Stimulated activated memory B cell treated with anti-CD40 and anti-IgM and Interleukin-4, amounts not matched to agents 10 μg/mL and 1 μg/mL and 100 μg/mL, for 72 hours (primary cell): ENCODE measurements at regions not wholly inside any gene's neighbourhood (a gene's known extent, or its start where the extent isn't known, plus 50 kb on each side); places are given as distances from the start of the nearest gene placed in this dataset.
A peak's percentile ranks its signal among the peaks of the same experiment; 100 is the strongest.
"Not testable (repeated sequence)": the region's sequence is repeated elsewhere in the genome, so short reads cannot be mapped to it uniquely, and the experiment has no call there.

Experiments used
- ATAC-seq: fragments of 150-1000 bp; cut with Tn5 transposase; 2 replicates; pipeline ENCODE4 v1.10.0; 2021
- H3K27ac Mint-ChIP-seq: one replicate; pipeline ENCODE4 v1.8.0; 2022; ENCODE audit warnings: mild to moderate bottlenecking, mixed read lengths
- H3K27me3 Mint-ChIP-seq: one replicate; pipeline ENCODE4 v1.8.0; 2022; ENCODE audit warnings: mixed read lengths
- H3K36me3 Mint-ChIP-seq: one replicate; pipeline ENCODE4 v1.8.0; 2022; ENCODE audit warnings: mixed read lengths
- H3K4me1 Mint-ChIP-seq: one replicate; pipeline ENCODE4 v1.8.0; 2022; ENCODE audit warnings: mixed read lengths
- H3K4me3 Mint-ChIP-seq: one replicate; pipeline ENCODE4 v1.8.0; 2022; ENCODE audit warnings: mild to moderate bottlenecking, moderate library complexity, mixed read lengths
- H3K9me3 Mint-ChIP-seq: one replicate; pipeline ENCODE4 v1.8.0; 2022; ENCODE audit warnings: mixed read lengths

DNA sequence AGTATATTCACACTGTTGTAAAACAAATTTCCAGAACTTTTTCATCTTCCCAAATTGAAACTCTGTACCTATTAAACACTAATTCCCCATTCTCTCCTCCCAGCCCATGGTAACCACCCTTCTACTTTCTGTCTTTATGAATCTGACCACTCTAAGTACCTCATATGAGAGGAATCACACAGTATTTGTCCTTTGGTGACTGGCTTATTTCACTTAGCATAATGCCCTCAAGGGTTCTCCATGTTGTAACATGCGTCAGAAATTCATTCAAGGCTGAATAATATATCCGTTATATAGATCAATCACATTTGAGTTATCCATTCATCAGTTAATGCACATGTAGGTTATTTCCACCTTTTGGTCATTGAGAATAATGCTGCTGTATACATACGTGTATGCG is 162.2 kb downstream of the GOSR1 start:
- H3K27ac Mint-ChIP-seq, H3K36me3 Mint-ChIP-seq, H3K4me1 Mint-ChIP-seq, ATAC-seq, H3K9me3 Mint-ChIP-seq, H3K27me3 Mint-ChIP-seq, H3K4me3 Mint-ChIP-seq: not testable (repeated sequence)

- H3K9me3 Mint-ChIP-seq, H3K27me3 Mint-ChIP-seq, H3K36me3 Mint-ChIP-seq, H3K4me3 Mint-ChIP-seq, H3K4me1 Mint-ChIP-seq, ATAC-seq: not testable (repeated sequence)
- peak overlapping the region; percentile 51 for H3K27ac Mint-ChIP-seq
These were observed 161.8 kb downstream of the GOSR1 start for GRCh38 chr17:30638968-30639367.

GRCh38 chr17:30631651-30632050 is 154.4 kb downstream of the GOSR1 start:
- H3K4me1 Mint-ChIP-seq, H3K4me3 Mint-ChIP-seq, H3K9me3 Mint-ChIP-seq, H3K27me3 Mint-ChIP-seq, ATAC-seq, H3K36me3 Mint-ChIP-seq, H3K27ac Mint-ChIP-seq: not testable (repeated sequence)

GRCh38 chr17:30625380-30625779 is 148.2 kb downstream of the GOSR1 start:
- not testable (repeated sequence) for H3K9me3 Mint-ChIP-seq, H3K27me3 Mint-ChIP-seq, H3K27ac Mint-ChIP-seq, ATAC-seq, H3K4me3 Mint-ChIP-seq, H3K4me1 Mint-ChIP-seq
- H3K36me3 Mint-ChIP-seq = peaks cover 11% of the 10 kb centered on the region

DNA sequence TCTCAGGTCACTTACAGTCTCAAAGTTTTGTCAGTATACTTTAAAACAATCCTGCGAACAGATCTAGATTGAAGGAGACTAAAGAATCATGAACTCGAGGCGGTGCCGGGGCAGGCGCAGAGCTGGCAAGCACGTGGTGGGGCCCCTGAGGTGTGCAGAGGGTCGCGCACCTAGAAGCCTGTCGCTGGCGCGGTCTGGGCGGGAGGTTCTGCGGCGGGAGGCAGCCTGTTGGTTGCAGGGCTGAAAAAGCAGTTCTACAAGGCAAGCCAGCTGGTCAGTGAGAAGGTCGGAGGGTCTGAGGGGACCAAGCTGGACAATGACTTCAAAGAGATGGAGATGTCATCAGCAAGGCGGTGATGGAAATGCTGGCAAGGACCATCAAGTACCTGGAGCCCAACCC is 147.0 kb downstream of the GOSR1 start:
- not testable (repeated sequence) for H3K4me3 Mint-ChIP-seq

GRCh38 chr17:30609682-30610081 is 132.5 kb downstream of the GOSR1 start:
- H3K4me1 Mint-ChIP-seq, H3K27ac Mint-ChIP-seq, H3K9me3 Mint-ChIP-seq, H3K27me3 Mint-ChIP-seq, ATAC-seq, H3K4me3 Mint-ChIP-seq, H3K36me3 Mint-ChIP-seq: not testable (repeated sequence)

More for the DNA sequence above, 147.0 kb downstream of the GOSR1 start:
- H3K36me3 Mint-ChIP-seq = peaks cover 11% of the 10 kb centered on the region
- not testable (repeated sequence) for H3K9me3 Mint-ChIP-seq, H3K27ac Mint-ChIP-seq, H3K4me1 Mint-ChIP-seq, ATAC-seq, H3K27me3 Mint-ChIP-seq

DNA sequence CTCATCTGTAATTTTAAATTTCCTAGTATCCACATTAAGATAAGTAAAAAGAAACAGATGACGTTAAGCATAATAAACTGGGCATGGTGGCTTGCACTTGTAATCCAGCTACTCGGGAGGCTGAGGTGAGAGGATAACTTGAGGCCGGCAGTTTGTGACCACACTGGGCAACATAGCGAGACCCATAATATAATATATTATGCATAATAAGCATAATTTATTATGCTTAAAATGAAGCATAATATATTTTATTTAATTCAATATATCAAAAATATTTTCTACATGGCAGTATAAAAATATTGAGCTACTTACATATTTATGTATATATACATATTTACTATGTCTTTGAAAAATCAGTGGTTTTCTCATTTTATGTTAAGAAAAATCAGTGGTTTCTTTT is 128.3 kb downstream of the GOSR1 start:
- Mint-ChIP-seq H3K9me3 (no peaks in the 10 kb centered on the region), H3K4me1 (peaks cover 21% of the 10 kb centered on the region), H3K27me3 (no peaks in the 10 kb centered on the region)

DNA sequence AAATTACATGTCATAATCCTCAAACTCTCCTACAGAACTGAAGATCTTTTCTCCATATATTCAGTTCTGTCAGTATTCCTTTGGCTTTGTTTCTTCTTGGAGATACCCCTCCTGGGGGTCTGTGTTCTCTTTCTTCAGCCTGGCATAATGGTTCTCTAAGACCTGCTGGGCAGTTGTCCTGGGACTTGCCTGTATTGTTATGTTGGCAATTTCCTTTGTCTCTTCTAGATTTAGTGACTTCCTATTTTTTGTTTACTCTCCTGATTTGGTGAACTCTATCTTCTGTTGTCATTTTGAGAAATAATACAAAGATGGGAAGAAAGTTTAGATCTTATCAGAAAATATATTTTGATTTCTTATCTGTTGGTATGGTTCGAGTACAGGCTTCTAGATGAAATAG is 127.8 kb downstream of the GOSR1 start:
- H3K4me3 Mint-ChIP-seq = no peak overlapping the region
- H3K4me1 Mint-ChIP-seq = peaks cover 21% of the 10 kb centered on the region
- no peaks in the 10 kb centered on the region for H3K27me3 Mint-ChIP-seq
- H3K9me3 Mint-ChIP-seq = no peaks in the 10 kb centered on the region
- ATAC-seq = no peak
- H3K27ac Mint-ChIP-seq = peak overlapping the region; percentile 12
- no peaks in the 10 kb centered on the region for H3K36me3 Mint-ChIP-seq

More for the DNA sequence above, 128.3 kb downstream of the GOSR1 start:
- no peak for ATAC-seq
- Mint-ChIP-seq H3K4me3 (no peak overlapping the region), H3K36me3 (no peaks in the 10 kb centered on the region), H3K27ac (no peak overlapping the region)

GRCh38 chr17:30602396-30602795 is 125.2 kb downstream of the GOSR1 start:
- peaks cover 32% of the 10 kb centered on the region for H3K4me1 Mint-ChIP-seq
- H3K27ac Mint-ChIP-seq, H3K9me3 Mint-ChIP-seq, H3K27me3 Mint-ChIP-seq, ATAC-seq, H3K36me3 Mint-ChIP-seq, H3K4me3 Mint-ChIP-seq: not testable (repeated sequence)

- not testable (repeated sequence) for H3K36me3 Mint-ChIP-seq, H3K27me3 Mint-ChIP-seq, H3K9me3 Mint-ChIP-seq, H3K27ac Mint-ChIP-seq, ATAC-seq
- peak overlapping the region; percentile 75 for H3K4me3 Mint-ChIP-seq
- peaks cover 32% of the 10 kb centered on the region for H3K4me1 Mint-ChIP-seq
These were observed 124.8 kb downstream of the GOSR1 start for GRCh38 chr17:30601984-30602383.

DNA sequence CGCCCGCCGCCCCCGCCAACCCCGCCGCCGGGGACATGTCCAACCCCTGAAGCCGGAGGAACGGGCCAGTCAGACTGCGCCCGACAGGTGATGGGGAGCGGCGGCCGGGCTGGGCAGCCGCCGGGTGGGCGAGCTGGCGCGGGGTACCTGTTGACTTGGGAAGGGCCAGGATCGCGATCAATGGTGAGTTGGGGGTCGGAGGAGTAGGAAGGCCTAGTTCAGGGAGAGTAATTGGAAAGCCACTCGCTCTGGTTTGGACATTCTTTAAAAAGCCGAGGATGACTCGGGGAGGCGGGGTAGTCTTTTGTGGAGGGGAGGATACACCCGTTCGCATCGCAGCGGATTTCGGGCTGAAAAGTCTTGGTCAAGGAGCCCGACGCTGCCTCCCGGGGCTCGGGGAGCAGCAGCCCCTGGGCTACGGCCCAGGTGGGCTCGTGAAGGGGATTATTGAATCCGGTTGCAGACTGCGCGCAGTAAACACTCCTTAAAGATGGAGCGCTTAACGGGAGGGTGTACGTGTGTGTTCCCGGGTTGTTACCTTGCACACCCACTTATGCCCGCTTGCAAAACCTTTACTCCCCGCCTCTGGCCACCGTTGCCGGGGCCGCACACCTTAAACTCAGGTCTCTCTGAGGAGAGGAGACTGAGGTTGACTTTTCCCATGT is 123.8 kb downstream of the GOSR1 start:
- no peaks in the 10 kb centered on the region for H3K9me3 Mint-ChIP-seq
- ATAC-seq = peak; percentile 35
- H3K4me1 Mint-ChIP-seq = peaks cover 32% of the 10 kb centered on the region
- no peaks in the 10 kb centered on the region for H3K27me3 Mint-ChIP-seq
- peak overlapping the region; percentile 90 for H3K27ac Mint-ChIP-seq
- no peaks in the 10 kb centered on the region for H3K36me3 Mint-ChIP-seq
- H3K4me3 Mint-ChIP-seq = peak overlapping the region; percentile 94

DNA sequence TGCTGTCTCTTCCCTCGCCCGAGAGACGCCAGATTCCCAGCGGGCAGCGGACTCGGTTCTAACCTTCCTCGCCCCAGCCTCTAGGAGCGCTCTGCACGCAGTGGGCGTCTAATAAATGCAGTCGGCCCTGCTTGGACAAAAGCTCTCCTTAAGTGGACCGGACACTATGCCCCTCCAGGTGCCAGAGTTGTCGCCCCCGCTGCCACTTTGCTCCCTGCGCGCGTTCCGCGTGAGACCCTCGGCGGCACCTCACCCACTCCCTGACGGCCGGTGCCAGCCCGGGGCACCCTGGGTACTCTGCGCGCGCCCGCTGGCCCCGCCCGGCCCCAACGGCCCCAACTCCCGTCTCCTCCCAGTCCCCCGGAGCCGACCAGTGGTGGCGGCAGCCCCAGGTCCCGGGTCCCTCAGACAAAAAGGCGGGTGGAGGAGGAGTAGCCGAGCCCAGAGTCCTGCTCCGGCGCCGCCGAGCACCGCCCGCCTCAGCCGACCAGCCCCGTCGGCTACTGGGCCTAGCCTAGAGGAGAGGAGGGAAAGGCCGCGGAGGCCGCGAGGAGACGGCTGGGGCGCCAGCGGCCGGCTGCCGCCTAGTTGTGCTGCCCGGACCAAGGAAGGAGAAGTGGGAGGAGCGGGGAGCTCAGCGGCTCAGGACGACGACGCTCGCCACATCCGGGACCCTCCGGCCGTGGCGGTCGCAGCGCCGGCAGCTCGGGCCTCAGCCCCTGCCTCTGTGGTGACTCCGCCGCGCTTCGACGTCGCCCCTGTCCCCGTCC is 123.0 kb downstream of the GOSR1 start:
- Mint-ChIP-seq H3K4me3 (peak overlapping the region; percentile 94), H3K27me3 (no peaks in the 10 kb centered on the region), H3K27ac (peak overlapping the region; percentile 90), H3K9me3 (peaks cover 3% of the 10 kb centered on the region), H3K4me1 (peaks cover 30% of the 10 kb centered on the region), H3K36me3 (peaks cover 2% of the 10 kb centered on the region)
- peak; percentile 97 for ATAC-seq

- ATAC-seq = peak; percentile 0
- H3K4me3 Mint-ChIP-seq = peak overlapping the region; percentile 94
- H3K27me3 Mint-ChIP-seq = no peaks in the 10 kb centered on the region
- peaks cover 23% of the 10 kb centered on the region for H3K4me1 Mint-ChIP-seq
- H3K9me3 Mint-ChIP-seq = peaks cover 5% of the 10 kb centered on the region
- H3K27ac Mint-ChIP-seq = peak overlapping the region; percentile 90
- H3K36me3 Mint-ChIP-seq = peaks cover 4% of the 10 kb centered on the region
These were observed 122.3 kb downstream of the GOSR1 start for GRCh38 chr17:30599428-30600059.

GRCh38 chr17:30597776-30598288 is 120.6 kb downstream of the GOSR1 start:
- H3K9me3 Mint-ChIP-seq = peaks cover 5% of the 10 kb centered on the region
- no peak overlapping the region for H3K27ac Mint-ChIP-seq
- no peak for ATAC-seq
- peaks cover 22% of the 10 kb centered on the region for H3K4me1 Mint-ChIP-seq
- no peaks in the 10 kb centered on the region for H3K27me3 Mint-ChIP-seq
- no peak overlapping the region for H3K4me3 Mint-ChIP-seq
- H3K36me3 Mint-ChIP-seq = peaks cover 4% of the 10 kb centered on the region

GRCh38 chr17:30596948-30597775 is 120.0 kb downstream of the GOSR1 start:
- not testable (repeated sequence) for H3K27me3 Mint-ChIP-seq, H3K36me3 Mint-ChIP-seq, H3K9me3 Mint-ChIP-seq, ATAC-seq, H3K27ac Mint-ChIP-seq, H3K4me3 Mint-ChIP-seq
- peaks cover 22% of the 10 kb centered on the region for H3K4me1 Mint-ChIP-seq
